Bronchial epithelial cell (primary cell): ENCODE measurements at regions not wholly inside any gene's neighbourhood (a gene's known extent, or its start where the extent isn't known, plus 50 kb on each side); places are given as distances from the start of the nearest gene placed in this dataset.
"Not testable (repeated sequence)": the region's sequence is repeated elsewhere in the genome, so short reads cannot be mapped to it uniquely, and the experiment has no call there.

Experiments used
- DNase-seq: peaks from one replicate; pipeline ENCODE4 v3.0.0-alpha.2; 2010; ENCODE audit warnings: low read depth
- FAIRE-seq: peaks from 2 replicates; lab custom pipeline; 2011; peaks lifted over from hg19 to GRCh38; lab: Jason Lieb, UNC
- H3K27me3 ChIP-seq: 2 replicates; pipeline ENCODE4 v1.5.1; 2011; ENCODE audit warnings: low read length; ENCODE audit not compliant: control insufficient read depth, insufficient read depth
- H3K36me3 ChIP-seq: 2 replicates; pipeline ENCODE4 v1.5.1; 2011; ENCODE audit warnings: low read length; ENCODE audit not compliant: control insufficient read depth, insufficient read depth
- H3K4me3 ChIP-seq: 2 replicates; pipeline ENCODE4 v1.5.1; 2011; ENCODE audit warnings: mild to moderate bottlenecking, low read depth, low read length, control low read depth
- TF ChIP-seq, protein P1 (sequence below): IDR thresholded peaks from 2 replicates; pipeline ENCODE4 v1.5.1; 2011; ENCODE audit warnings: mild to moderate bottlenecking, moderate library complexity, low read length, control low read depth, inconsistent platforms; ENCODE audit not compliant: insufficient read depth, severe bottlenecking

DNA sequence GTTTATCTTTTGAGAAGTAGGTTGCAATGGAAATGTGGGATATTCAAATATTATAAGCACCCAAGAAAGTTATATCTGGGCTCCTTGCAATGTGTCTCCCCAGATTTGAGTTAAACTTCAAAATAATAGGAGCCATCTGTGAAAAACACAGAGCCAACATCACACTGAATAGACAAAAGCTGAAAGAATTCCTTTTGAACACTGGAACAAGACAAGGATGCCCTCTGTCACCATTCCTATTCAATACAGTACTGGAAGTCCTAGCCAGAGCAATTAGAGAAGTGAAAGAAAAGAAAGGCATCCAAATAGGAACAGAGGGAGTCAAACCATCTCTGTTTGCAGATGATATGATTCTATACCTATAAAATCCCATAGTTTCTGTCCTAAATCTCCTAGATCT lies 114.3 kb upstream of the IL1RAPL1 start:
- Histone ChIP-seq H3K27me3 (no peaks in the 10 kb centered on the region), H3K36me3 (no peaks in the 10 kb centered on the region), H3K4me3 (no peak overlapping the region)
- TF ChIP-seq, protein P1, sequence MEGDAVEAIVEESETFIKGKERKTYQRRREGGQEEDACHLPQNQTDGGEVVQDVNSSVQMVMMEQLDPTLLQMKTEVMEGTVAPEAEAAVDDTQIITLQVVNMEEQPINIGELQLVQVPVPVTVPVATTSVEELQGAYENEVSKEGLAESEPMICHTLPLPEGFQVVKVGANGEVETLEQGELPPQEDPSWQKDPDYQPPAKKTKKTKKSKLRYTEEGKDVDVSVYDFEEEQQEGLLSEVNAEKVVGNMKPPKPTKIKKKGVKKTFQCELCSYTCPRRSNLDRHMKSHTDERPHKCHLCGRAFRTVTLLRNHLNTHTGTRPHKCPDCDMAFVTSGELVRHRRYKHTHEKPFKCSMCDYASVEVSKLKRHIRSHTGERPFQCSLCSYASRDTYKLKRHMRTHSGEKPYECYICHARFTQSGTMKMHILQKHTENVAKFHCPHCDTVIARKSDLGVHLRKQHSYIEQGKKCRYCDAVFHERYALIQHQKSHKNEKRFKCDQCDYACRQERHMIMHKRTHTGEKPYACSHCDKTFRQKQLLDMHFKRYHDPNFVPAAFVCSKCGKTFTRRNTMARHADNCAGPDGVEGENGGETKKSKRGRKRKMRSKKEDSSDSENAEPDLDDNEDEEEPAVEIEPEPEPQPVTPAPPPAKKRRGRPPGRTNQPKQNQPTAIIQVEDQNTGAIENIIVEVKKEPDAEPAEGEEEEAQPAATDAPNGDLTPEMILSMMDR: no peak
- DNase-seq (no peak), FAIRE-seq (no peak)

DNA sequence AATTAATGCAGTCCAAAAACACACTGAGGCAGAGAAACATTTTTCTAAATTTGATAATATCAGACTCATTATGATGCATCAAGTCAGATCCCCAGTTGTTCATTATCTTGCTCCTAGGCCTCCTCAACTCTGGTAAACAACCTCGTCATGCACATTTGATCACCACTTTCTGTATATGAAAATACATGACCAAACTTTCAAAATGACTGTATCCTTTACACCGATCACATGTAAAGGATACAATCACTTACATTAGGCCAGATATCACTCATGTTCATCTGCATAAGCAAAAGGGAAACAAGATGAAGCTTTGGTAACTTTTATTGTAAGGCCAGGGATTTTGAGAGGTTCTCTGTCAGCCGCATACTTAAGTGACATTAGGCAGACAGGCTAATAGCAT lies 99.4 kb upstream of the IL1RAPL1 start:
- no peak overlapping the region for H3K4me3 ChIP-seq
- DNase-seq: no peak
- no peaks in the 10 kb centered on the region for H3K36me3 ChIP-seq
- FAIRE-seq: no peak
- no peaks in the 10 kb centered on the region for H3K27me3 ChIP-seq
- TF ChIP-seq, protein P1: no peak

DNA sequence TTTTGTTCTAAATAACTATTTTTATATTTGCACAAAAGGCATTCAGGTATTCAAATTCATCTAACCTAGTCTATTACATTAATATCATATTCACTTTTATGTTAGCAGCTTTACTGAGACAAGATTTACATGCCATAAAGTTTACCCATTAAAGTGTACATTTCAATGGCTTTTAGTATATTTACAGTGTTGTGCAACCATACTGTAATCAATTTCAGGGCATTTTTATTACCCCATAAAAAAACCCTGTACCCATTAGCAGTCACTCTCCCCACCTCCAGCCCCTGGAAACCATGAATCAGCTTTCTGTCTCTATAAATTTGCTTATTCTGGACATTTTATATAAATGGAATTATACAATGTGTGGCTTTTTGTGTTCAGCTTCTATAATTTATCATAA lies 95.9 kb upstream of the IL1RAPL1 start:
- no peak overlapping the region for H3K4me3 ChIP-seq
- TF ChIP-seq, protein P1: no peak
- no peaks in the 10 kb centered on the region for H3K27me3 ChIP-seq
- no peak for FAIRE-seq
- no peaks in the 10 kb centered on the region for H3K36me3 ChIP-seq
- DNase-seq: no peak

DNA sequence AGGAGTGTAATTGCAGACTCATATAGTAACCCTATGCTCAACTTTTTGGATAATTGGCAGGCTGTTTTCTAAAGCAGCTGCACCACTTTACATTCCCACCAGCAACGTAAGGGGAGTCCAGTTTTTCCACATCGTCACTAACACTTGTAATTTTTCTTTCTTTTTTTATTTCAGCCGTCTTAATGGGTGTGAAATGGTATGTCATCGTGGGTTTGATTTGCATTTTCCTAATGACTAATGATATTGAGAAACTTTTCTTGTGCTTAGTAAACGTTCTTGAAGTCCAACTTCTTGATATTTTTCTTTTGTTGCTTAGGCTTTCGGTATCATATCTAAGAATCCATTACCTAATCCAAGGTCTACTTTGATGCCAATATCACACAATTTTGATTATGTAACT lies 95.3 kb upstream of the IL1RAPL1 start:
- H3K36me3 ChIP-seq: no peaks in the 10 kb centered on the region
- DNase-seq (peak; percentile 48), FAIRE-seq (no peak)
- H3K4me3 ChIP-seq: no peak overlapping the region
- TF ChIP-seq, protein P1: no peak
- H3K27me3 ChIP-seq: no peaks in the 10 kb centered on the region

DNA sequence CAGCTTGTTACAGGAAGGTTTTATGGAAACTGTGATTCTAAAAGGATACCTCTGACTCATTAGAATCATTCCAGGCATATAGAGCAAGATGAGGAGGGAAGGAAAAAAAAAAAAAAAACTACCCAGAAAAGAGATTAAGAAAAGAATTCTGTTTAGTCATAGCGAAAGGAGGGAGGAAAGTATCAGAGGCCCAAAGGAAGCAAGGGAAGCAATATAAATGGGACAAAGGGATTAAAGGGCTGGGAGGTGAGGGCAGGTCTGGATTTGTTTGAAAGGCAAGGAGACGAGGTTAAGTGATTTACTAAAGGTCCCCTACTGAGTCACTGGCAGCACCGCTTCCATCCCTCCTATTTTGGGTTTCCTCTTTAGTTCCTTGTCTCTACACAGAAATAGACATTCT lies 88.6 kb upstream of the IL1RAPL1 start:
- TF ChIP-seq, protein P1: no peak
- DNase-seq: peak; percentile 87

DNA sequence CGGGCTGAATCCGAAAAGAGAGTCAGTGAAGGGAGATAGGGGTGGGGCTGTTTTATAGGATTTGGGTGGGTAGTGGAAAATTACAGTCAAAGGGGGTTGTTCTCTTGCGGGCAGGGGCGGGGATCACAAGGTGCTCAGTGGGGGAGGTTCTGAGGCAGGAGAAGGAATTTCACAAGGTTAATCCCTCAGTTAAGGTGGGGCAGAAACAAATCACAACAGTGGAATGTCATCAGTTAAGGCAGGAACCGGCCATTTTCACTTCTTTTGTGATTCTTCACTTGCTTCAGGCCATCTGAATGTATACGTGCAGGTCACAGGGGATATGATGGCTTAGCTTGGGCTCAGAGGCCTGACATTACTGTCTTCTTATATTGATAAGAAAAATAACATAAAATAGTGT lies 84.6 kb upstream of the IL1RAPL1 start:
- FAIRE-seq, H3K4me3 ChIP-seq, H3K36me3 ChIP-seq, H3K27me3 ChIP-seq: not testable (repeated sequence)
- peak; percentile 7 for DNase-seq

More for the DNA sequence above, 88.6 kb upstream of the IL1RAPL1 start:
- Histone ChIP-seq H3K27me3 (no peaks in the 10 kb centered on the region), H3K36me3 (no peaks in the 10 kb centered on the region), H3K4me3 (no peak overlapping the region)
- FAIRE-seq: no peak

DNA sequence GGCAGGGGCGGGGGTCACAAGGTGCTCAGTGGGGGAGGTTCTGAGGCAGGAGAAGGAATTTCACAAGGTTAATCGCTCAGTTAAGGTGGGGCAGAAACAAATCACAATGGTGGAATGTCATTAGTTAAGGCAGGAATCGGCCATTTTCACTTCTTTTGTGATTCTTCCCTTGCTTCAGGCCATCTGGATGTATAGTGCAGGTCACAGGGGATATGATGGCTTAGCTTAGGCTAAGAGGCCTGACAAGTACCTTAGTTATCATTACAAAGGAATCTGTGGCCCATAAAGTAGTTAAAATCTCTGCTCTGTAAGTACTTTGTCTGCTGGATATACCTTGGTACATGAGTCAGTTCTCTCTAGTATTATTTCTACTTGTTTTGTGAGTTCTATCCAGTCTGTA lies 79.6 kb upstream of the IL1RAPL1 start:
- not testable (repeated sequence) for DNase-seq, H3K36me3 ChIP-seq, H3K27me3 ChIP-seq, FAIRE-seq, H3K4me3 ChIP-seq
